ENCODE measurements at regions not wholly inside any gene's neighbourhood (a gene's known extent, or its start where the extent isn't known, plus 50 kb on each side); places are given as distances from the start of the nearest gene placed in this dataset.
A peak's percentile ranks its signal among the peaks of the same experiment; 100 is the strongest.

- no peak overlapping the region for H3K4me3 ChIP-seq
- no peak overlapping the region for H3K27ac ChIP-seq (replicated peaks)
- H3K9me3 ChIP-seq (replicated peaks): no peaks in the 10 kb centered on the region
- intact Hi-C loops (cut with micrococcal nuclease): no loop called here
- H3K4me1 ChIP-seq: no peaks in the 10 kb centered on the region
- H3K27me3 ChIP-seq (ENCODE audit: low read depth): no peaks in the 10 kb centered on the region
- no peaks in the 10 kb centered on the region for H3K36me3 ChIP-seq
- no peak for DNase-seq
- no peak for TF ChIP-seq CTCF (IDR thresholded peaks at IDR 0.05; ENCODE audit: borderline replicate concordance)
These were observed 157.9 kb upstream of the DKK2 start for GRCh38 chr4:107194005-107194404.

GRCh38 chr4:107192601-107193000 is 156.5 kb upstream of the DKK2 start:
- Histone ChIP-seq H3K27me3 (ENCODE audit: low read depth) (no peaks in the 10 kb centered on the region), H3K4me1 (no peaks in the 10 kb centered on the region), H3K4me3 (no peak overlapping the region), H3K36me3 (no peaks in the 10 kb centered on the region), H3K27ac (replicated peaks) (no peak overlapping the region), H3K9me3 (replicated peaks) (no peaks in the 10 kb centered on the region)
- DNase-seq: no peak
- intact Hi-C loops (cut with micrococcal nuclease): no loop called here
- TF ChIP-seq CTCF (IDR thresholded peaks at IDR 0.05; ENCODE audit: borderline replicate concordance): no peak

- Histone ChIP-seq H3K27me3 (ENCODE audit: low read depth) (no peaks in the 10 kb centered on the region), H3K4me3 (no peak overlapping the region), H3K36me3 (no peaks in the 10 kb centered on the region), H3K27ac (replicated peaks) (no peak overlapping the region), H3K9me3 (replicated peaks) (no peaks in the 10 kb centered on the region), H3K4me1 (no peaks in the 10 kb centered on the region)
- no peak for TF ChIP-seq CTCF (IDR thresholded peaks at IDR 0.05; ENCODE audit: borderline replicate concordance)
- intact Hi-C loops (cut with micrococcal nuclease): no loop called here
- no peak for DNase-seq
These were observed 151.0 kb upstream of the DKK2 start for GRCh38 chr4:107187091-107187490.

GRCh38 chr4:107183155-107183774 is 147.2 kb upstream of the DKK2 start:
- no peak for DNase-seq
- H3K9me3 ChIP-seq (replicated peaks): no peaks in the 10 kb centered on the region
- no peaks in the 10 kb centered on the region for H3K27me3 ChIP-seq (ENCODE audit: low read depth)
- H3K4me3 ChIP-seq: no peak overlapping the region
- peak; percentile 85 for TF ChIP-seq CTCF (IDR thresholded peaks at IDR 0.05; ENCODE audit: borderline replicate concordance)
- no peaks in the 10 kb centered on the region for H3K36me3 ChIP-seq
- H3K4me1 ChIP-seq: no peaks in the 10 kb centered on the region
- no peak overlapping the region for H3K27ac ChIP-seq (replicated peaks)
- intact Hi-C loops (cut with micrococcal nuclease): no loop called here

GRCh38 chr4:107182347-107182746 is 146.2 kb upstream of the DKK2 start:
- Histone ChIP-seq H3K27me3 (ENCODE audit: low read depth) (no peaks in the 10 kb centered on the region), H3K27ac (replicated peaks) (no peak overlapping the region), H3K4me1 (no peaks in the 10 kb centered on the region), H3K36me3 (no peaks in the 10 kb centered on the region), H3K4me3 (no peak overlapping the region), H3K9me3 (replicated peaks) (no peaks in the 10 kb centered on the region)
- intact Hi-C loops (cut with micrococcal nuclease): no loop called here
- no peak for DNase-seq
- no peak for TF ChIP-seq CTCF (IDR thresholded peaks at IDR 0.05; ENCODE audit: borderline replicate concordance)

Measured in left ventricle myocardium inferior (tissue), 1 donor.